ENCODE measurements at regions not wholly inside any gene's neighbourhood (a gene's known extent, or its start where the extent isn't known, plus 50 kb on each side); places are given as distances from the start of the nearest gene placed in this dataset.
A peak's percentile ranks its signal among the peaks of the same experiment; 100 is the strongest.
"Not testable (repeated sequence)": the region's sequence is repeated elsewhere in the genome, so short reads cannot be mapped to it uniquely, and the experiment has no call there.

GRCh38 chr6:25147223-25147622, 132.0 kb upstream of the CARMIL1 start:
- DNase-seq: no peak
- H3K4me3 Mint-ChIP-seq: no peak overlapping the region
- no peaks in the 10 kb centered on the region for H3K27me3 Mint-ChIP-seq
- H3K4me1 Mint-ChIP-seq (ENCODE audit: low read depth): peaks cover 36% of the 10 kb centered on the region
- H3K27ac Mint-ChIP-seq: no peak overlapping the region
- peaks cover 11% of the 10 kb centered on the region for H3K9me3 Mint-ChIP-seq
- peaks cover 2% of the 10 kb centered on the region for H3K36me3 Mint-ChIP-seq (ENCODE audit: low read depth)

- no peak overlapping the region for H3K27ac Mint-ChIP-seq
- peaks cover 2% of the 10 kb centered on the region for H3K36me3 Mint-ChIP-seq (ENCODE audit: low read depth)
- peaks cover 31% of the 10 kb centered on the region for H3K4me1 Mint-ChIP-seq (ENCODE audit: low read depth)
- H3K27me3 Mint-ChIP-seq: no peaks in the 10 kb centered on the region
- no peak overlapping the region for H3K4me3 Mint-ChIP-seq
- peaks cover 11% of the 10 kb centered on the region for H3K9me3 Mint-ChIP-seq
- DNase-seq: no peak
Observed at GRCh38 chr6:25150031-25150430, 129.1 kb upstream of the CARMIL1 start.

GRCh38 chr6:25150863-25151262, 128.3 kb upstream of the CARMIL1 start:
- peaks cover 32% of the 10 kb centered on the region for H3K4me1 Mint-ChIP-seq (ENCODE audit: low read depth)
- no peak overlapping the region for H3K27ac Mint-ChIP-seq
- H3K36me3 Mint-ChIP-seq (ENCODE audit: low read depth): peaks cover 2% of the 10 kb centered on the region
- peaks cover 11% of the 10 kb centered on the region for H3K9me3 Mint-ChIP-seq
- no peaks in the 10 kb centered on the region for H3K27me3 Mint-ChIP-seq
- DNase-seq: no peak
- no peak overlapping the region for H3K4me3 Mint-ChIP-seq

- Mint-ChIP-seq H3K9me3 (peaks cover 24% of the 10 kb centered on the region), H3K27ac (no peak overlapping the region), H3K4me3 (no peak overlapping the region), H3K36me3 (ENCODE audit: low read depth) (peaks cover 2% of the 10 kb centered on the region), H3K4me1 (ENCODE audit: low read depth) (peaks cover 18% of the 10 kb centered on the region), H3K27me3 (no peaks in the 10 kb centered on the region)
- DNase-seq: no peak
Observed at GRCh38 chr6:25153079-25153478, 126.1 kb upstream of the CARMIL1 start.

- no peaks in the 10 kb centered on the region for H3K36me3 Mint-ChIP-seq (ENCODE audit: low read depth)
- H3K4me3 Mint-ChIP-seq: no peak overlapping the region
- DNase-seq: no peak
- no peak overlapping the region for H3K27ac Mint-ChIP-seq
- H3K27me3 Mint-ChIP-seq: no peaks in the 10 kb centered on the region
- H3K9me3 Mint-ChIP-seq: peaks cover 21% of the 10 kb centered on the region
- H3K4me1 Mint-ChIP-seq (ENCODE audit: low read depth): peaks cover 16% of the 10 kb centered on the region
Observed at GRCh38 chr6:25154034-25154596, 125.1 kb upstream of the CARMIL1 start.

GRCh38 chr6:25155211-25155610, 124.0 kb upstream of the CARMIL1 start:
- Mint-ChIP-seq H3K4me3 (no peak overlapping the region), H3K36me3 (ENCODE audit: low read depth) (no peaks in the 10 kb centered on the region), H3K4me1 (ENCODE audit: low read depth) (peaks cover 16% of the 10 kb centered on the region), H3K27ac (no peak overlapping the region), H3K27me3 (no peaks in the 10 kb centered on the region), H3K9me3 (peaks cover 21% of the 10 kb centered on the region)
- no peak for DNase-seq

- Mint-ChIP-seq H3K9me3 (peaks cover 22% of the 10 kb centered on the region), H3K4me1 (ENCODE audit: low read depth) (peaks cover 13% of the 10 kb centered on the region), H3K4me3 (no peak overlapping the region), H3K27ac (no peak overlapping the region), H3K36me3 (ENCODE audit: low read depth) (no peaks in the 10 kb centered on the region), H3K27me3 (no peaks in the 10 kb centered on the region)
- DNase-seq: no peak
Observed at GRCh38 chr6:25156123-25156522, 123.1 kb upstream of the CARMIL1 start.

GRCh38 chr6:25157183-25157582, 122.0 kb upstream of the CARMIL1 start:
- Mint-ChIP-seq H3K27me3 (no peaks in the 10 kb centered on the region), H3K4me3 (no peak overlapping the region), H3K36me3 (ENCODE audit: low read depth) (no peaks in the 10 kb centered on the region), H3K4me1 (ENCODE audit: low read depth) (peaks cover 7% of the 10 kb centered on the region), H3K9me3 (peaks cover 22% of the 10 kb centered on the region), H3K27ac (no peak overlapping the region)
- no peak for DNase-seq

- Mint-ChIP-seq H3K27me3 (no peaks in the 10 kb centered on the region), H3K27ac (no peak overlapping the region), H3K4me3 (no peak overlapping the region), H3K9me3 (peaks cover 22% of the 10 kb centered on the region), H3K4me1 (ENCODE audit: low read depth) (peaks cover 7% of the 10 kb centered on the region), H3K36me3 (ENCODE audit: low read depth) (no peaks in the 10 kb centered on the region)
- DNase-seq: no peak
Observed at GRCh38 chr6:25157842-25158241, 121.3 kb upstream of the CARMIL1 start.

- not testable (repeated sequence) for H3K27me3 Mint-ChIP-seq; H3K27ac Mint-ChIP-seq; DNase-seq; H3K36me3 Mint-ChIP-seq (ENCODE audit: low read depth); H3K4me3 Mint-ChIP-seq
- Mint-ChIP-seq H3K4me1 (ENCODE audit: low read depth) (peaks cover 11% of the 10 kb centered on the region), H3K9me3 (peaks cover 22% of the 10 kb centered on the region)
Observed at GRCh38 chr6:25160134-25160533, 119.0 kb upstream of the CARMIL1 start.

- Mint-ChIP-seq H3K9me3 (peaks cover 1% of the 10 kb centered on the region), H3K36me3 (ENCODE audit: low read depth) (no peaks in the 10 kb centered on the region), H3K27me3 (peaks cover 8% of the 10 kb centered on the region), H3K4me1 (ENCODE audit: low read depth) (peaks cover 36% of the 10 kb centered on the region), H3K27ac (no peak overlapping the region), H3K4me3 (peak overlapping the region; percentile 58)
- DNase-seq: no peak
Observed at GRCh38 chr6:25165177-25165576, 114.0 kb upstream of the CARMIL1 start.

GRCh38 chr6:25165800-25166199, 113.4 kb upstream of the CARMIL1 start:
- peak overlapping the region; percentile 23 for H3K27ac Mint-ChIP-seq
- peaks cover 8% of the 10 kb centered on the region for H3K27me3 Mint-ChIP-seq
- H3K9me3 Mint-ChIP-seq: no peaks in the 10 kb centered on the region
- peak overlapping the region; percentile 53 for H3K4me3 Mint-ChIP-seq
- peaks cover 41% of the 10 kb centered on the region for H3K4me1 Mint-ChIP-seq (ENCODE audit: low read depth)
- no peaks in the 10 kb centered on the region for H3K36me3 Mint-ChIP-seq (ENCODE audit: low read depth)
- no peak for DNase-seq

- no peaks in the 10 kb centered on the region for H3K9me3 Mint-ChIP-seq
- H3K4me1 Mint-ChIP-seq (ENCODE audit: low read depth): peaks cover 47% of the 10 kb centered on the region
- H3K36me3 Mint-ChIP-seq (ENCODE audit: low read depth): no peaks in the 10 kb centered on the region
- H3K4me3 Mint-ChIP-seq: no peak overlapping the region
- H3K27me3 Mint-ChIP-seq: peaks cover 8% of the 10 kb centered on the region
- H3K27ac Mint-ChIP-seq: peak overlapping the region; percentile 23
- DNase-seq: no peak
Observed at GRCh38 chr6:25166955-25167748, 112.0 kb upstream of the CARMIL1 start.

- Mint-ChIP-seq H3K4me1 (ENCODE audit: low read depth) (peaks cover 50% of the 10 kb centered on the region), H3K9me3 (no peaks in the 10 kb centered on the region), H3K27ac (no peak overlapping the region), H3K36me3 (ENCODE audit: low read depth) (no peaks in the 10 kb centered on the region), H3K4me3 (no peak overlapping the region), H3K27me3 (peaks cover 10% of the 10 kb centered on the region)
- no peak for DNase-seq
Observed at GRCh38 chr6:25167961-25168360, 111.2 kb upstream of the CARMIL1 start.

- DNase-seq: no peak
- H3K4me1 Mint-ChIP-seq (ENCODE audit: low read depth): peaks cover 55% of the 10 kb centered on the region
- H3K36me3 Mint-ChIP-seq (ENCODE audit: low read depth): no peaks in the 10 kb centered on the region
- no peak overlapping the region for H3K4me3 Mint-ChIP-seq
- no peak overlapping the region for H3K27ac Mint-ChIP-seq
- peaks cover 10% of the 10 kb centered on the region for H3K27me3 Mint-ChIP-seq
- H3K9me3 Mint-ChIP-seq: no peaks in the 10 kb centered on the region
Observed at GRCh38 chr6:25168637-25169036, 110.5 kb upstream of the CARMIL1 start.
